ENCODE measurements at regions not wholly inside any gene's neighbourhood (a gene's known extent, or its start where the extent isn't known, plus 50 kb on each side); places are given as distances from the start of the nearest gene placed in this dataset.
"Not testable (repeated sequence)": the region's sequence is repeated elsewhere in the genome, so short reads cannot be mapped to it uniquely, and the experiment has no call there.

GRCh38 chr15:22209086-22209485 is 128.8 kb downstream of the OR4M2 start:
- H3K9me3 Mint-ChIP-seq; intact Hi-C loops (cut with micrococcal nuclease); H3K27ac Mint-ChIP-seq; H3K36me3 Mint-ChIP-seq (ENCODE audit: low read depth); CTCF ChIA-PET; POLR2A ChIA-PET; H3K4me1 Mint-ChIP-seq; H3K4me3 Mint-ChIP-seq; DNase-seq; H3K27me3 Mint-ChIP-seq; ATAC-seq (ENCODE audit: low read depth): not testable (repeated sequence)

GRCh38 chr15:22222596-22222995 is 142.3 kb downstream of the OR4M2 start:
- H3K27me3 Mint-ChIP-seq; ATAC-seq (ENCODE audit: low read depth); H3K4me1 Mint-ChIP-seq; POLR2A ChIA-PET; intact Hi-C loops (cut with micrococcal nuclease); H3K27ac Mint-ChIP-seq; H3K4me3 Mint-ChIP-seq; H3K9me3 Mint-ChIP-seq; H3K36me3 Mint-ChIP-seq (ENCODE audit: low read depth); DNase-seq: not testable (repeated sequence)
- CTCF ChIA-PET, result interaction anchor here (2.1 kb wide), 1 partner anchor 1866 kb away, joined by 7 read pairs; no protein-coding TSS in a partner anchor

- DNase-seq (no peak), ATAC-seq (ENCODE audit: low read depth) (no peak)
- Mint-ChIP-seq H3K4me1 (peaks cover 4% of the 10 kb centered on the region), H3K36me3 (ENCODE audit: low read depth) (no peaks in the 10 kb centered on the region), H3K4me3 (no peak overlapping the region), H3K27me3 (peaks cover 3% of the 10 kb centered on the region), H3K9me3 (no peaks in the 10 kb centered on the region), H3K27ac (no peak overlapping the region)
- no peak for TF ChIP-seq CTCF (IDR thresholded peaks at IDR 0.05)
- POLR2A ChIA-PET, result no interaction called here
- CTCF ChIA-PET, result interaction anchor here (2.1 kb wide), 1 partner anchor 1868 kb away, joined by 7 read pairs; no protein-coding TSS in a partner anchor
- intact Hi-C loops (cut with micrococcal nuclease), result no loop called here
Measured at GRCh38 chr15:22224241-22224671, 143.9 kb downstream of the OR4M2 start.

GRCh38 chr15:22224961-22225360 is 144.6 kb downstream of the OR4M2 start:
- ATAC-seq (ENCODE audit: low read depth); H3K27me3 Mint-ChIP-seq; CTCF ChIA-PET; DNase-seq; H3K4me1 Mint-ChIP-seq; POLR2A ChIA-PET; H3K27ac Mint-ChIP-seq; H3K4me3 Mint-ChIP-seq; H3K36me3 Mint-ChIP-seq (ENCODE audit: low read depth); intact Hi-C loops (cut with micrococcal nuclease); H3K9me3 Mint-ChIP-seq: not testable (repeated sequence)

- Mint-ChIP-seq H3K36me3 (ENCODE audit: low read depth) (no peaks in the 10 kb centered on the region), H3K27me3 (peaks cover 3% of the 10 kb centered on the region), H3K9me3 (no peaks in the 10 kb centered on the region), H3K4me3 (no peak overlapping the region), H3K4me1 (peaks cover under 1% of the 10 kb centered on the region), H3K27ac (no peak overlapping the region)
- no peak for ATAC-seq (ENCODE audit: low read depth)
- intact Hi-C loops (cut with micrococcal nuclease), result no loop called here
- no peak for DNase-seq
- TF ChIP-seq CTCF (IDR thresholded peaks at IDR 0.05), result no peak
- ChIA-PET CTCF (no interaction called here), POLR2A (no interaction called here)
Measured at GRCh38 chr15:22226034-22226790, 145.9 kb downstream of the OR4M2 start.

- no peak for DNase-seq
- intact Hi-C loops (cut with micrococcal nuclease), result no loop called here
- TF ChIP-seq CTCF (IDR thresholded peaks at IDR 0.05), result no peak
Measured at GRCh38 chr15:22227411-22228100, 147.2 kb downstream of the OR4M2 start.

More at GRCh38 chr15:22227411-22228100, 147.2 kb downstream of the OR4M2 start:
- POLR2A ChIA-PET, result no interaction called here
- no peaks in the 10 kb centered on the region for H3K36me3 Mint-ChIP-seq (ENCODE audit: low read depth)
- no peak overlapping the region for H3K4me3 Mint-ChIP-seq
- no peaks in the 10 kb centered on the region for H3K9me3 Mint-ChIP-seq
- no peaks in the 10 kb centered on the region for H3K4me1 Mint-ChIP-seq
- H3K27me3 Mint-ChIP-seq, result peaks cover 3% of the 10 kb centered on the region
- no peak for ATAC-seq (ENCODE audit: low read depth)
- no peak overlapping the region for H3K27ac Mint-ChIP-seq
- CTCF ChIA-PET, result no interaction called here

Measured in activated B cell treated with CpG ODN at 0.5 μM for 24 hours (primary cell).